ENCODE measurements at regions not wholly inside any gene's neighbourhood (a gene's known extent, or its start where the extent isn't known, plus 50 kb on each side); places are given as distances from the start of the nearest gene placed in this dataset.

DNA sequence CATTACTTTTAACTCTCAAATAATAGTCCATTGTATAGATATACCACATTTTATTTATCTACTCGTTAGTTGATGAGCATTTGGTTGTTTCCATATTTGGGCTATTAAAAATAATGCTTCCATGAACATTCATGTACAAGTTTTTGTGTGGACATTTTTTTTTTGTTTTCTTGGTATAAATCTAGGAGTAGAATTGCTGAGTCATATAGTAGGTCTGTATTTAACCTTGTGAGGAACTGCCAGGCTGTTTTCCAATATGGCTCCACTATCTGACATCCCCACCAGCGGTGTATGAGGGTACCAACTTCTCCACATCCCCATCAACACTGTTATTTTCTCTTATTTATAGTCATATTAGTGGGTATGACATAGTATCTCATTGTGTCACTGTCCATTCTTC lies 143.1 kb downstream of the RAP2A start:
- Histone ChIP-seq H3K27me3 (no peaks in the 10 kb centered on the region), H3K4me3 (no peak overlapping the region), H3K4me1 (no peaks in the 10 kb centered on the region), H3K36me3 (no peaks in the 10 kb centered on the region), H3K27ac (no peak overlapping the region), H3K9me3 (no peaks in the 10 kb centered on the region)
- TF ChIP-seq, protein P1, sequence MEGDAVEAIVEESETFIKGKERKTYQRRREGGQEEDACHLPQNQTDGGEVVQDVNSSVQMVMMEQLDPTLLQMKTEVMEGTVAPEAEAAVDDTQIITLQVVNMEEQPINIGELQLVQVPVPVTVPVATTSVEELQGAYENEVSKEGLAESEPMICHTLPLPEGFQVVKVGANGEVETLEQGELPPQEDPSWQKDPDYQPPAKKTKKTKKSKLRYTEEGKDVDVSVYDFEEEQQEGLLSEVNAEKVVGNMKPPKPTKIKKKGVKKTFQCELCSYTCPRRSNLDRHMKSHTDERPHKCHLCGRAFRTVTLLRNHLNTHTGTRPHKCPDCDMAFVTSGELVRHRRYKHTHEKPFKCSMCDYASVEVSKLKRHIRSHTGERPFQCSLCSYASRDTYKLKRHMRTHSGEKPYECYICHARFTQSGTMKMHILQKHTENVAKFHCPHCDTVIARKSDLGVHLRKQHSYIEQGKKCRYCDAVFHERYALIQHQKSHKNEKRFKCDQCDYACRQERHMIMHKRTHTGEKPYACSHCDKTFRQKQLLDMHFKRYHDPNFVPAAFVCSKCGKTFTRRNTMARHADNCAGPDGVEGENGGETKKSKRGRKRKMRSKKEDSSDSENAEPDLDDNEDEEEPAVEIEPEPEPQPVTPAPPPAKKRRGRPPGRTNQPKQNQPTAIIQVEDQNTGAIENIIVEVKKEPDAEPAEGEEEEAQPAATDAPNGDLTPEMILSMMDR (IDR thresholded peaks at IDR 0.05), result no peak
- intact Hi-C loops (cut with DNase I; ENCODE audit: low total_unique reads), result loop anchor here (5.0 kb wide), 1 partner anchor 1285 kb away; no protein-coding TSS in a partner anchor
- no peak for DNase-seq

DNA sequence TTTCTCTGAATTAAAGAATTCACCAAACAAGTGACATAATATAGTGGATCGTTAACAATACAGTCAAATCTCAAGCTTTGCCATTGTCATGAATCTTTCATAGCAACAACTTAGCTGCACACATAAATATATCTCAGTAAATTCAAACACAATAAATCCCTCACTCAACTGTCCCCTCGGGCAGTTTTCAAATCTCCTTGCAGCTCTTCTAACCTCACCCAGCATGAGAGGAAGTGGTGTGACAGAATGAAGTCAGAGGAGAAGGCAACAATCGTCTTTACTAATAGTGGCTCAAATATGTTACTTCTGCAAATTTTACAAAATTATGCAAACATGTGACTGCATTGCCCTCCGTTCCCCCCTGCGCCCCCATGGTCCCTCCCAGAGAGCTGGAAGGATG lies 148.2 kb downstream of the RAP2A start:
- no peak for DNase-seq
- Histone ChIP-seq H3K9me3 (no peaks in the 10 kb centered on the region), H3K4me1 (no peaks in the 10 kb centered on the region), H3K4me3 (no peak overlapping the region), H3K27ac (no peak overlapping the region), H3K36me3 (no peaks in the 10 kb centered on the region), H3K27me3 (no peaks in the 10 kb centered on the region)
- intact Hi-C loops (cut with DNase I; ENCODE audit: low total_unique reads), result no loop called here
- TF ChIP-seq, protein P1 (IDR thresholded peaks at IDR 0.05), result no peak

DNA sequence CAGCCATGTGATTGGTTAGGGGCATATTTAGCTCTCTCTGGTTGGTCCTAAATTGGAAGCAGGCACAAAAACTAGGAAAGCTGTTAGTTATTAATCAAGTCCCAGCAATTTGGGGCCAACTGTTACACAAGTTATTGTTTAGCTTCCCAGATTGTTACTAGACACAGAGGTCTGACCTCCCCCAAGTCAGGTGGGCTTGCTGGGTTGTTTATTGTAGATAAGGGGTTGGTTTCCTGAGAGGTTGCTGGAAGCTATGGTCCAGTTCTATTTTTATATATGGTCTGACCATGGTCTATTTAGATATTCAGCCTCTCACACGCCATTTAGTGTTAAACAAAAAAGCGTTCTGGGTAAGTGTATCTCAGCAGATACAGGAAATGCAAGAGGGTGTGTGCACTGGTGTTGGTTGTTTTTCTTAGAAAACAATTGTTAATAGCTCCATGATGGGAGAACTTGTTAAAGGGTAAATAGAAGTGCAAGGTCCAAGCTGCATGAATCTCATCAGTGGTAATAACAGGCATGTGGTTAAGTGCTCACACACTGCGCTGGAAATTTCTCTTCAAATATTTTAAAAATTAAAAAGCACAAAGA lies 150.0 kb downstream of the RAP2A start:
- DNase-seq, result no peak
- no peaks in the 10 kb centered on the region for H3K36me3 ChIP-seq
- intact Hi-C loops (cut with DNase I; ENCODE audit: low total_unique reads), result no loop called here
- H3K4me1 ChIP-seq, result no peaks in the 10 kb centered on the region
- H3K9me3 ChIP-seq, result no peaks in the 10 kb centered on the region
- H3K4me3 ChIP-seq, result no peak overlapping the region
- no peaks in the 10 kb centered on the region for H3K27me3 ChIP-seq
- H3K27ac ChIP-seq, result no peak overlapping the region
- TF ChIP-seq, protein P1 (IDR thresholded peaks at IDR 0.05), result no peak

DNA sequence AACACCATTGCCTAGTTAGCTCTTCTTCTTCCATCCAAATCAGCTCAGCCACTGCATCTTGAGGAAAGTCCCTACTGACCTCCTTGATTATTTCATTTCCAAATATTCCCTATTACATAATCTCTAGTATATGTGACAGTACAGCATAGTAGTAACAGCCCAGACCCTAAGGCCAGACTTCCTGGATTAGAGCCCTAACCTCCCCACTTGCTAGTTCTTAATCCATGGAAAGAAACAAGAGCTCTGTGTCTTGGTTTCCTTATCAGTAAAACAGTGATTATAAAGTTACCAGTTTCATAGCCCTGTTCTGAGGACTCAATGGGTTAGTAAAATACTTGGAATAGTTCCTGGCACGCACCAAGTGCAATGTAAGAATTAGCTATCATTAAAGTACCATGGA lies 153.0 kb downstream of the RAP2A start:
- TF ChIP-seq, protein P1 (IDR thresholded peaks at IDR 0.05), result no peak
- Histone ChIP-seq H3K27ac (no peak overlapping the region), H3K9me3 (no peaks in the 10 kb centered on the region), H3K27me3 (no peaks in the 10 kb centered on the region), H3K36me3 (no peaks in the 10 kb centered on the region), H3K4me1 (no peaks in the 10 kb centered on the region), H3K4me3 (no peak overlapping the region)
- no peak for DNase-seq
- intact Hi-C loops (cut with DNase I; ENCODE audit: low total_unique reads), result no loop called here

DNA sequence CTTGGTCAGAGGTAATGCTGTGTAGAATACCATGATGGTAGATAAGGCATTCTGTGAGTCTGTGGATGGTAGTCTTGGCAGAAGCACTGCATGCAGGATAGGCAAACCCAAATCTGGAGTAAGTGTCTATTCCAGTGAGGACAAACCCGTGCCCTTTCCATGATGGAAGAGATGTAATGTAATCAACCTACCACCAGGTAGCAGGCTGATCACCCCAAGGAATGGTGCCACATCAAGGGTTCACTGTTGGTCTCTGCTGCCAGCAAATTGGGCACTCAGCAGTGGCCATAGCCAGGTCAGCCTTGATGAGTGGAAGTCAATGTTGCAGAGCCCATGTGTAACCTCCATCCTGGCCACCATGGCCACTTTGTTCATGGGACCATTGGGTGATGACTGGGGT lies 155.0 kb downstream of the RAP2A start:
- no peaks in the 10 kb centered on the region for H3K9me3 ChIP-seq
- no peaks in the 10 kb centered on the region for H3K4me1 ChIP-seq
- intact Hi-C loops (cut with DNase I; ENCODE audit: low total_unique reads), result no loop called here
- H3K27ac ChIP-seq, result no peak overlapping the region
- H3K36me3 ChIP-seq, result no peaks in the 10 kb centered on the region
- H3K4me3 ChIP-seq, result no peak overlapping the region
- TF ChIP-seq, protein P1 (IDR thresholded peaks at IDR 0.05), result no peak
- DNase-seq, result no peak
- no peaks in the 10 kb centered on the region for H3K27me3 ChIP-seq
